Fibroblast of lung (primary cell): ENCODE measurements at regions not wholly inside any gene's neighbourhood (a gene's known extent, or its start where the extent isn't known, plus 50 kb on each side); places are given as distances from the start of the nearest gene placed in this dataset.
A peak's percentile ranks its signal among the peaks of the same experiment; 100 is the strongest.

Experiments used
- DNase-seq, 2 donors: peaks; one replicate each; pipeline versions ENCODE4 v3.0.0 to v3.0.0-alpha.2; 2010; ENCODE audit warnings: low read depth in 2 of 2
- H2AFZ ChIP-seq: 2 replicates; pipeline ENCODE4 v1.5.1; 2012; ENCODE audit warnings: low read length, control low read depth, inconsistent platforms
- H3K27ac ChIP-seq: 2 replicates; pipeline ENCODE4 v1.5.1; 2011; ENCODE audit warnings: low read length, control low read depth; ENCODE audit not compliant: insufficient read depth
- H3K27me3 ChIP-seq: 2 replicates; pipeline ENCODE4 v1.5.1; 2011; ENCODE audit warnings: mild to moderate bottlenecking, low read length; ENCODE audit not compliant: control insufficient read depth, insufficient read depth
- H3K36me3 ChIP-seq: 2 replicates; pipeline ENCODE4 v1.5.1; 2011; ENCODE audit warnings: low read length; ENCODE audit not compliant: control insufficient read depth, insufficient read depth
- H3K4me1 ChIP-seq: 2 replicates; pipeline ENCODE4 v1.5.1; 2011; ENCODE audit warnings: low read length; ENCODE audit not compliant: control insufficient read depth, insufficient read depth; ENCODE audit errors: extremely low read depth
- H3K4me2 ChIP-seq: 2 replicates; pipeline ENCODE4 v1.5.1; 2011; ENCODE audit warnings: low read length, control low read depth; ENCODE audit not compliant: insufficient read depth; ENCODE audit errors: extremely low read depth
- H3K4me3 ChIP-seq, 4 experiments: fragments of 200-600 bp in 1 of 4; sonication (generic) in 1 of 4; replicated peaks in 1 of 4; 2 replicates each; pipeline ENCODE4 v1.5.1; 2011 to 2016; ENCODE audit warnings: low read length in 4 of 4, low read depth in 3 of 4, mild to moderate bottlenecking in 3 of 4, control low read depth in 2 of 4, inconsistent platforms in 1 of 4, mixed read lengths in 1 of 4; ENCODE audit not compliant: insufficient read depth in 1 of 4; ENCODE audit errors: control extremely low read depth in 1 of 4
- H3K79me2 ChIP-seq: 2 replicates; pipeline ENCODE4 v1.5.1; 2012; ENCODE audit warnings: mild to moderate bottlenecking, low read length, inconsistent platforms; ENCODE audit not compliant: control insufficient read depth, insufficient read depth
- H3K9ac ChIP-seq: 2 replicates; pipeline ENCODE4 v1.5.1; 2011; ENCODE audit warnings: mild to moderate bottlenecking, low read length, control low read depth; ENCODE audit not compliant: insufficient read depth
- H3K9me3 ChIP-seq: 2 replicates; pipeline ENCODE4 v1.5.1; 2012; ENCODE audit warnings: low read depth, low read length; ENCODE audit not compliant: control insufficient read depth, insufficient read depth
- H4K20me1 ChIP-seq: 2 replicates; pipeline ENCODE4 v1.5.1; 2011; ENCODE audit warnings: low read length; ENCODE audit not compliant: control insufficient read depth, insufficient read depth; ENCODE audit errors: extremely low read depth
- CTCF ChIP-seq, 2 donors: IDR thresholded peaks in 1 of 2; conservative IDR thresholded peaks in 1 of 2; 1 replicate in 1 of 2; 2 replicates in 1 of 2; pipeline ENCODE4 v1.5.1; 2011 to 2012; ENCODE audit warnings: low read length in 2 of 2, control low read depth in 1 of 2, inconsistent platforms in 1 of 2, low read depth in 1 of 2, mild to moderate bottlenecking in 1 of 2
- EZH2 ChIP-seq: IDR thresholded peaks from 2 replicates; pipeline ENCODE4 v1.5.1; 2012; ENCODE audit warnings: low read length, control low read depth, mild to moderate bottlenecking; ENCODE audit errors: missing control alignments

- H3K27me3 ChIP-seq = peaks cover 3% of the 10 kb centered on the region
- H3K4me2 ChIP-seq = no peak overlapping the region
- H3K9ac ChIP-seq = no peak overlapping the region
- no peak overlapping the region for H2AFZ ChIP-seq
- H4K20me1 ChIP-seq = no peaks in the 10 kb centered on the region
- H3K36me3 ChIP-seq = no peaks in the 10 kb centered on the region
- H3K27ac ChIP-seq = no peak overlapping the region
- no peak for TF ChIP-seq EZH2
- TF ChIP-seq CTCF (conservative IDR thresholded peaks at IDR 0.05 in 1 of 2, IDR thresholded peaks at IDR 0.05 in 1 of 2; ENCODE audit: low read depth in 1 of 2, low read length in 2 of 2) = no peak
- DNase-seq = no peak
- H3K9me3 ChIP-seq = no peaks in the 10 kb centered on the region
- H3K79me2 ChIP-seq = no peaks in the 10 kb centered on the region
- H3K4me1 ChIP-seq = no peaks in the 10 kb centered on the region
- H3K4me3 ChIP-seq = no peak overlapping the region
Observed at GRCh38 chr16:48487287-48487686, 102.1 kb upstream of the SIAH1 start.

- Histone ChIP-seq H3K4me1 (no peaks in the 10 kb centered on the region), H3K79me2 (no peaks in the 10 kb centered on the region), H3K27ac (no peak overlapping the region), H3K4me3 (no peak overlapping the region), H3K27me3 (peaks cover 2% of the 10 kb centered on the region), H3K4me2 (no peak overlapping the region), H4K20me1 (no peaks in the 10 kb centered on the region), H3K36me3 (no peaks in the 10 kb centered on the region), H3K9me3 (no peaks in the 10 kb centered on the region), H3K9ac (no peak overlapping the region), H2AFZ (no peak overlapping the region)
- DNase-seq = peak in 1 of 2 donors; percentile 19
- TF ChIP-seq EZH2 (no peak), CTCF (conservative IDR thresholded peaks at IDR 0.05 in 1 of 2, IDR thresholded peaks at IDR 0.05 in 1 of 2; ENCODE audit: low read depth in 1 of 2, low read length in 2 of 2) (no peak)
Observed at GRCh38 chr16:48481772-48482171, 96.6 kb upstream of the SIAH1 start.

DNA sequence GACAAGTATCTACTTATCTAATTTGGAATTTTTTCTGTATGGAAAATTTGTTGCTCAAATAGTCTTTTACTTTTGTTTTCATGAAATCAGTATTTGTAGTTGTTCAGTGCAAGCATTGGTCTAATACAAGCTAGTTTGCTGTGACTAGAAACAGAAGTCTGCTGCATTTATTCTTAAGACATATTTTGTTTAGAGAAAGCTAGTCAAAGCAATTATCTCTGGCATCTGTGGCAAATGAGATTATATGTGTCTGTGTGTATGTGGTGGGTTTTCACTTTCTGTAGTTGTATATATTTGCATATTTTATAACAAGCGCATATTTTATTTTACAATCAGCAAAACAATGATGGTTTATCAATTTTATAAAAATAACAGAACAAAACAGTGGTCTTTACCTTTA lies 96.0 kb upstream of the SIAH1 start:
- Histone ChIP-seq H3K27me3 (peaks cover 2% of the 10 kb centered on the region), H4K20me1 (no peaks in the 10 kb centered on the region), H3K4me3 (no peak overlapping the region), H3K4me1 (no peaks in the 10 kb centered on the region), H3K36me3 (no peaks in the 10 kb centered on the region), H2AFZ (no peak overlapping the region), H3K9me3 (no peaks in the 10 kb centered on the region), H3K27ac (no peak overlapping the region), H3K9ac (no peak overlapping the region), H3K4me2 (no peak overlapping the region), H3K79me2 (no peaks in the 10 kb centered on the region)
- DNase-seq = no peak
- no peak for TF ChIP-seq EZH2
- TF ChIP-seq CTCF (conservative IDR thresholded peaks at IDR 0.05 in 1 of 2, IDR thresholded peaks at IDR 0.05 in 1 of 2; ENCODE audit: low read depth in 1 of 2, low read length in 2 of 2) = no peak
